Natural killer cell treated with Interleukin-12 subunit alpha and Interleukin-12 subunit beta and Interleukin-15 and Interleukin-18, amount 100 ng/mL, for 72 hours (primary cell): ENCODE measurements at regions not wholly inside any gene's neighbourhood (a gene's known extent, or its start where the extent isn't known, plus 50 kb on each side); places are given as distances from the start of the nearest gene placed in this dataset.
A peak's percentile ranks its signal among the peaks of the same experiment; 100 is the strongest.

ENCODE experiments used
- ATAC-seq, 2 donors: fragments of 150-1000 bp; cut with Tn5 transposase in 1 of 2; sonication (Bioruptor Pico), chemical (Tn5 transposase) in 1 of 2; 2 replicates each; pipeline ENCODE4 v1.10.0; 2021
- DNase-seq: peaks from one replicate; pipeline ENCODE4 v3.0.0; 2022; ENCODE audit warnings: low spot score
- H3K27ac Mint-ChIP-seq, 2 donors: 1 replicate in 1 of 2; 2 replicates in 1 of 2; pipeline ENCODE4 v1.8.0; 2022; ENCODE audit warnings: mixed read lengths in 2 of 2, mild to moderate bottlenecking in 1 of 2, moderate library complexity in 1 of 2
- H3K27me3 Mint-ChIP-seq, 2 donors: 1 replicate in 1 of 2; 2 replicates in 1 of 2; pipeline ENCODE4 v1.8.0; 2022; ENCODE audit warnings: mixed read lengths in 2 of 2
- H3K36me3 Mint-ChIP-seq: one replicate; pipeline ENCODE4 v1.8.0; 2022; ENCODE audit warnings: mixed read lengths
- H3K4me1 Mint-ChIP-seq, 2 donors: 1 replicate in 1 of 2; 2 replicates in 1 of 2; pipeline ENCODE4 v1.8.0; 2022; ENCODE audit warnings: low read depth in 2 of 2, mixed read lengths in 2 of 2, mild to moderate bottlenecking in 1 of 2
- H3K4me3 Mint-ChIP-seq: one replicate; pipeline ENCODE4 v1.8.0; 2022; ENCODE audit warnings: mixed read lengths
- H3K9me3 Mint-ChIP-seq: 2 replicates; pipeline ENCODE4 v1.8.0; 2022; ENCODE audit warnings: mixed read lengths

DNA sequence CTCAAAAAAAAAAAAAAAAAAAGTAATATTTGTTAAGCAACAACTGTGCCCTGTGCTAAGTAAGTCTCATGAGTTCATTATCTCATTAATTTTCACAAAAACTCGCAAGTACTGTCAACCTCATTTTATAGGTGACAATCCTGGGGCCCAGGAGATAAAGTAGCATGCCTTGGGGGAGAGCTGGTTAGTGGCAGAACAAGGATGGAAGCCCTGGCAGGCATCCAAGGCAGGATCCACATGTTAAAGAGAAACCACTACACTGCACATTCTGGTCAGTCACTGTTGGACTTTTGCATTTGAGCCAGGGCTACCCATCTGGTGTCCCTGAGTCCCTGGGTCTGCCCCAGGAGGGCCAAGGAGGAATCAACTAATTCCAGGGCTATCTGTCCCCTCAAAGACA is 54.6 kb downstream of the ZFP36L2 start:
- no peaks in the 10 kb centered on the region for H3K36me3 Mint-ChIP-seq
- no peaks in the 10 kb centered on the region for H3K27me3 Mint-ChIP-seq
- peaks cover 57% of the 10 kb centered on the region in 2 donors for H3K4me1 Mint-ChIP-seq
- ATAC-seq (no peak), DNase-seq (no peak)
- no peak overlapping the region for H3K4me3 Mint-ChIP-seq
- H3K27ac Mint-ChIP-seq, result no peak overlapping the region
- no peaks in the 10 kb centered on the region for H3K9me3 Mint-ChIP-seq

DNA sequence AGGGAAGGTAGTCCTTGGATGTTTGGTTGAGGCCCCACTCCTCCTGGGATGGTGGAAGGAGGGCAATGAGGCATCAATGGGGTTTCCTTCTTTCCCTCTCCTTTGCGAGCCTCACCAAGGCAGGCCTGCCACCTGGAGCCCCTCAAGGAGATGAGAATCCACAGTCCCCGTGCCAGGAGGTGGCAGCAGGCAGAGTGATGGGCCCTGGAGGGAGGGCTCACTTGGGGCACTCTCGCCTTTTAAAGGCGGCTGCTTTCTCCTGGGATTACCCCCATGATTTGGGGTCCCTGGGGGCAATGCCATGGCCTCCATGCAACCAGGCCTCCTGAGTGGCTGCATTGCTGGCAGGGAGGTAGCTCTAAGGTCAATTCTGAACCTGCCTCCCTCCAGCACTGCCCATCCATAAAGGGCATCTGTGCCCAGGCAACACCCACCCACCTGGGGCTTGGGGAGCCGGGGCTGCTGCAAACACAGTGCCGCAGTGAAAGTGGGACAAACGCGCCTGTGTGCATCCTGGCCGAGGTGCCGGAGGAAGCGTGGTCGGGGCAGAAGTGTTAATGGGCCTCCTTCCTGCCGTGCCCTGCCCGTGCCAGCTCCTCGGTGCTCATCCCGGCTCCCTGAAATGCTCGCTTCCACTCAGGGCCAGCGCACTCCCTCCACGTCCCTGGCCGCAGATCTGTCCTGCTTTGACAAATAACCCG is 55.9 kb downstream of the ZFP36L2 start:
- ATAC-seq, result peak in 1 of 2 donors; percentile 7
- Mint-ChIP-seq H3K36me3 (no peaks in the 10 kb centered on the region), H3K27me3 (no peaks in the 10 kb centered on the region), H3K4me3 (peak overlapping the region; percentile 70), H3K9me3 (no peaks in the 10 kb centered on the region), H3K4me1 (peaks cover 54 to 55% of the 10 kb centered on the region in 2 donors), H3K27ac (peak overlapping the region; percentile 29 to 50)
- DNase-seq, result no peak

DNA sequence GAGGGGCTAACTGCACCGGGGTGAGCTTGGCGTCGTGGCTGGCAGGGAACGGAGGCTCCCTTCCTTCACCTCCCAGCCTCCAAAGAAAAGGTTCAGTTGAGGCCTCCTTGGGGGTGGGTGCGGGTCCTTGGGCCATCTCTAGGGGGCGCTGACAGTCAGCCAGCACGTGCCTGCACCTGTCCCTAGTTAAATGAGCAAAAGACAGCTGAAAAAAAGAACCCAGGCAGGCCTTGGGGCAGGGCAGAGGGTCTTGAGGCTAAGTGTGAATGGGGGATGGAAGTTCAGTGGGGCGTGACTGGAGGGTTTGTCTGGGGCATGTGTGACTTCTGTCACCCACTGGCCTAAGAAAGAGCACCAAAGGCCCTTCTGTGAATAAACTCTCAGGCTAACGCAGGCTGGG is 56.4 kb downstream of the ZFP36L2 start:
- DNase-seq (no peak), ATAC-seq (no peak)
- peak overlapping the region; percentile 70 for H3K4me3 Mint-ChIP-seq

DNA sequence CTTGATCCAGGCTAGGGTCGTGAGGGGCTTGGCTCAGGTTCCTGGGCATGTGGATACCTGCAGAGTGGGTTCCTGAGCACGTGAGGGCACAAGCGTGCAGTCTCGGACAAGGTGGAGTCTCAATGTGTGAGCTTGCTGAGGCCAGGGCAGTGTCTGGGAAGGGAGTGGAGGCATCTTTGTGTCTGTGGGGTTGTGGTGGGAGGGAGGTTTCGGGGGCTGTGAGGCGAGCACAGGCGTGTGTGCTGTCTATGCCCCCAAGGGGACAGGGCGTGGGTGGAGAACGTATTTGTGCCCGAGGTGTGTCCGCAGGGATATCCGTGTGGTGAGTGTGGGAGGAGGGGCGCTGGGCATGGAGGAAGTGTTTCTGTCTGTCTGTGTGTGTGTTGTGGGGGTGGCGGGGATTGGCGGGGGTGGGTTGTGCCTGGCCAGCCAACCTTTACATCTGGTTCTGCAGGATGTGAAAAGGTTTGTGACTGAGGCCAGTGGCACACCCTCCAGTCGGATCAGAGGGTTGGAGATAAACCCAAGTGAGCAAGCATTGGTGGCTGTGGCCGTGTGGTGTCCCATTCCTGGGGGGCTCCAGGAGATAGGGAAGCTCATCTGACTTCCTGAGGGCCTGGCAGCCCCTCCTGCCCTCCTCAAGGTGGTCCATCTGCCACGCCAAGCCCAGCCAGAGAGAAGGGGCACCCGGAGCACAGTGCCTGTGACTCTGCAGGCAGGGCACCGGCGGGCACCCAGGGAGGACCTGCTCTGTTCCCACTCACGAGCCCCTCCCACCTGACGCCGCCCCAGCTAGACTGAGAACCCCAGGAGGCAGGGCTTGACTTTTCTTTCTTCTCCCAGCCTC is 57.1 kb downstream of the ZFP36L2 start:
- ATAC-seq, result peak; percentile 37 to 42
- DNase-seq, result no peak
- Mint-ChIP-seq H3K4me3 (peak overlapping the region; percentile 70), H3K9me3 (no peaks in the 10 kb centered on the region), H3K27me3 (no peaks in the 10 kb centered on the region), H3K36me3 (no peaks in the 10 kb centered on the region), H3K27ac (peak overlapping the region; percentile 50 to 70), H3K4me1 (peaks cover 44 to 49% of the 10 kb centered on the region in 2 donors)

More for the DNA sequence above, 56.4 kb downstream of the ZFP36L2 start:
- H3K27ac Mint-ChIP-seq, result peak overlapping the region in 1 of 2 donors; percentile 50
- no peaks in the 10 kb centered on the region for H3K9me3 Mint-ChIP-seq
- H3K27me3 Mint-ChIP-seq, result no peaks in the 10 kb centered on the region
- H3K4me1 Mint-ChIP-seq, result peaks cover 51 to 56% of the 10 kb centered on the region in 2 donors
- no peaks in the 10 kb centered on the region for H3K36me3 Mint-ChIP-seq

DNA sequence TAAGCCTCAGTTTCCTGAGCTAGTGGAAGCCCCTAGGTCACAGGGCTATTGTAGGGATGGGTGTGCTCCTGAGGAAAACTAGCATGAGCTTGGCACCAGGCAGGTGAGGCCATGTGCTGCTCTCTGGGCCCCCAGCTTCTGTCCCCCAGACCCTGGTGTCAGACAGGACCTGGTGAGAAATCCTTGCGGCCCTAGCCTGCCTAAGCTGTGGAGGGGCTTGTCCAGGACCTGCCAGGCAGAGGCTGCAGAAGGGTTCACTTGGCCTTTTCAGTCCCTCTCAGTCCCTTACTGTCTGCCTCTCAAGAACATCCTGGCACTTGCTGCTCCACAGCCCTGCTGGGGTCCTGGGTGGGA is 58.4 kb downstream of the ZFP36L2 start:
- peak overlapping the region; percentile 70 for H3K4me3 Mint-ChIP-seq
- ATAC-seq (no peak), DNase-seq (no peak)
- peak overlapping the region; percentile 50 to 70 for H3K27ac Mint-ChIP-seq
- H3K27me3 Mint-ChIP-seq, result no peaks in the 10 kb centered on the region
- peaks cover 34 to 39% of the 10 kb centered on the region in 2 donors for H3K4me1 Mint-ChIP-seq
- no peaks in the 10 kb centered on the region for H3K9me3 Mint-ChIP-seq
- no peaks in the 10 kb centered on the region for H3K36me3 Mint-ChIP-seq

DNA sequence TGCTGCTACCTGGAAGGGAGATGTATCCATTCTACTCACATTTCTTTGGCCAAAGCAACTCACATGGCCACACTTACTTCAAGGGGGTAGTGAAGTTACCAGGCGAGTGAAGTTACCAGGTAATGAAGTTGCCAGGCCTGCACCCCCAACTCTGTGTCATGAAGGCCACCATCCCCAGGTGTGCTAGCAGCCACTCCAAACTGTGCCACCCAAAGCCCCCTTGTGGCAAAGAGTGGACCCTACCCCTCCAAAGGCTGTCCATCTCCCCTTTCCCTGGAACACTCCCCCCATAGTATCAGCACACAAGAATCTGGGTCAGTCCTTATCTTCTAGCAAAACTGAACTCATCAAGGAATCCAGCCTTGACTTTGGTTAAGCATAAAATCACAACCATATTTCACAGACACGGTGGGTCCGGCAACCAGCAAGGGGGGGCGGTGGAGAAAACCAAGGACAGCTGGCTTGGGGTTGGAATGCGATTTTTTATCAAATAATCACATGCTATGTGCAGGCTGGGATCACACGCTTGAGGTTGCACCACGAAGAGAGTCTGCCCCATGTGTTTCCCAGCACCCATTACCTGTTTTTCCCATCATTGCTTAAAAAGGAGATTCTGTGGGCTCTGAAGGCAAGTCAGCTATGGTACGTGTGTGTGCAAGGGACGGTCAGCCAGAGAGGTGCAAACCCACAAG is 60.9 kb downstream of the ZFP36L2 start:
- Mint-ChIP-seq H3K4me1 (peaks cover 35 to 39% of the 10 kb centered on the region in 2 donors), H3K27me3 (no peaks in the 10 kb centered on the region), H3K27ac (no peak overlapping the region), H3K4me3 (no peak overlapping the region), H3K36me3 (no peaks in the 10 kb centered on the region), H3K9me3 (no peaks in the 10 kb centered on the region)
- DNase-seq (no peak), ATAC-seq (no peak)

DNA sequence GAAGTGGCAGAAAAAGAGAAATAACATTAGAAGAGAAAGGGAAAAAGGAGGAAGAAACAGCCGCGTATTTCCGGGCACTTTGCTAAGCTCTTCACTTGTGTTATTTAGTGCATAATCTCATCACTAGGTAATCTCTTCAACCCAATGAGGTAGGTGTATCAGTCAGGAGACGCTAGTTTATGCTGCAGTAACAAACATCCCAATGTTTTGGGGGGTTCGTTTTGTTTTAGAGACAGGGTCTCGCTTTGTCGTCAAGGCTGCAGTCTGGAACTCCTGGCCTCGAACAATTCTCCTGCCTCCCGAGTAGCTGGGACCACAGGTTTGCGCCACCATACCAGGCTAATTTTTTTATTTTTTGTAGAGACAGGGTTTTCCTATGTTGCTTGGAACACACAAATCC is 61.7 kb downstream of the ZFP36L2 start:
- H3K9me3 Mint-ChIP-seq, result no peaks in the 10 kb centered on the region
- H3K4me1 Mint-ChIP-seq, result peaks cover 36 to 41% of the 10 kb centered on the region in 2 donors
- H3K27me3 Mint-ChIP-seq, result no peaks in the 10 kb centered on the region
- H3K36me3 Mint-ChIP-seq, result no peaks in the 10 kb centered on the region
- ATAC-seq (no peak), DNase-seq (no peak)
- H3K4me3 Mint-ChIP-seq, result no peak overlapping the region
- H3K27ac Mint-ChIP-seq, result no peak overlapping the region

DNA sequence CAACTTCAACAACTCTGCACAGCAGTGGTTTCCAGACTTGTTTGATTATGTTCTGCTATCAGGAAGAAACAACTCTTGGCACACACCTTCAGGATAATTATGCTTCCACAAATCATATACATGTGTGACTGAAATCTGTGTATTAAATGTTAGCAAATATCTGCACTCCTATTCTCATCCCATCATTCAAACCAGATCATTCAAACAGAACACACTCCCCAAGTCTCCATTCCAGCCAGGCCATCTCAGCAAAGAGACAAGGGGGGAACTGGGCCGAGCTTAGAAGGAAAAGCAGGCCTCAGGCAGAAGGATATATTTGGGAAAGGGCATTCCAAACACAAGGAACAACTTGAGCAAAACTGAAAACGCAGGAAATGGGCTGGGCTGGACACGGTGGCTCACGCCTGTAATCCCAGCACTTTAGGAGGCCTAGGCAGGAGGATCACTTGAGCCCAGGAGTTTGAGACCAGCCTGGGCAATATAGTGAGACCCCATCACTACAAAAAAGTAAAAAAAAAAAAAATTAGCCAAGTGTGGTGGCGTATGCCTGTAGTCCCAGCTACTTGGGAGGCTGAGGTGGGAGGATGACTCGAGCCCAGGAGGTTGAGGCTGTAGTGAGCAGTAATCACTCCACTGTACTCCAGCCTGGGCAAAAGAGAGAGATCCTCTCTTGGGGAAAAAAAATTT is 62.7 kb downstream of the ZFP36L2 start:
- DNase-seq, result no peak
- Mint-ChIP-seq H3K27me3 (no peaks in the 10 kb centered on the region), H3K27ac (no peak overlapping the region), H3K9me3 (no peaks in the 10 kb centered on the region), H3K36me3 (no peaks in the 10 kb centered on the region), H3K4me1 (peaks cover 35 to 39% of the 10 kb centered on the region in 2 donors), H3K4me3 (no peak overlapping the region)
- no peak for ATAC-seq

DNA sequence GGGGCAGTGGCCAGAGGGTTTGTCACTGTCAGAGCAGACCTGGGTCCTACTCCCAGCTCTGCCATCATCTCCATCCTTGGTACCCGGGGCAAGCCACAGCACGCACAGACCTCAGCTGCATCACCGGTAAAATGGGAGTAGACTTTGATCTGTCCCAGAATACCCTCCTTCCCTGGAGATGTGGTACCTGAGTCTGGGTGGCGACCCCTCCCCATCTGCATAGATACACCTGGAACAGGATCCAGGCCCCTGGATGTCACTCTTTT is 64.0 kb downstream of the ZFP36L2 start:
- DNase-seq (no peak), ATAC-seq (no peak)
- Mint-ChIP-seq H3K27me3 (no peaks in the 10 kb centered on the region), H3K27ac (no peak overlapping the region), H3K9me3 (no peaks in the 10 kb centered on the region), H3K4me1 (peaks cover 34 to 39% of the 10 kb centered on the region in 2 donors), H3K4me3 (no peak overlapping the region), H3K36me3 (no peaks in the 10 kb centered on the region)

DNA sequence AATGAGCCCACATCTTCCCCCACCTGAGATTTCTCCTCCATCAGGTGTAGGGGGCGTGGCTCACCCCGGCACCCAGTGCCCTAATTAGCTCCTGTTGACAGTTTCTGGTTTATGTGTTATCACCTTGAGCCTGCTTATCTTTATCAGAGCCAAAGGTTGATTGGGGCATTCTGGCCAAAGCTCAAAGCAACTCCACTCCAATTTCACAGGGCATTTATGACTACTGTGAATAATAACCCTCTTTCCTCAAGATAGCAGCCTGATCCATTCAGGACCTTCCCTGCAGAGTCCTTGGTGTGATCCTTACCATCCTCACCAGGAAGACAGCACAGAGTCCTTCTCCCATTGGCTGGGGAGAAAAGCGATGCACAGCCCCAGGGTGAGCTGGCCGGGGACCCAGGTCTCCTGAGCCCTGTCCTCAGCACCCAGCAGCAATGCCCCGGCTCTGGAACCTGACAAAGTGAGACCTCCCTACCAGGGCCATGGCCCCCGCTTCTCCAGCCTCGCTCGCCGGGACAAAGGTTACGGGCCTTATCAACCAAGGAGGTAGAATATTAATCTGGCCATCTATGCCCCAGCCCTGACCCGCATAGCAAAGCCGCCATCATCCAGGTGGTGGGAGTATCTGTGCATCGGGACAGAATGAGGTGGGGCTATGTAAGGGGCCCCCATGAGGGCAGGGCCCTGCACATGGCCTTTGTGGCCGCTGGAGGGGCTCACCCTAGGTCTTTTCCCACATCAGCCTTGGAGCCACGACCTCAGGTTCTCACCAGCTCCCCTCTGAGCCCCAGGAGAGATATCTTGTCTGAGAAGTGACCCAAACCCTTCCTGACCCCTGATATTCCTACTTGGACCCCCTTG is 64.5 kb downstream of the ZFP36L2 start:
- Mint-ChIP-seq H3K4me3 (no peak overlapping the region), H3K36me3 (no peaks in the 10 kb centered on the region), H3K27ac (peak overlapping the region; percentile 41 to 70), H3K9me3 (no peaks in the 10 kb centered on the region), H3K27me3 (no peaks in the 10 kb centered on the region), H3K4me1 (peaks cover 34 to 39% of the 10 kb centered on the region in 2 donors)
- DNase-seq, result no peak
- no peak for ATAC-seq

DNA sequence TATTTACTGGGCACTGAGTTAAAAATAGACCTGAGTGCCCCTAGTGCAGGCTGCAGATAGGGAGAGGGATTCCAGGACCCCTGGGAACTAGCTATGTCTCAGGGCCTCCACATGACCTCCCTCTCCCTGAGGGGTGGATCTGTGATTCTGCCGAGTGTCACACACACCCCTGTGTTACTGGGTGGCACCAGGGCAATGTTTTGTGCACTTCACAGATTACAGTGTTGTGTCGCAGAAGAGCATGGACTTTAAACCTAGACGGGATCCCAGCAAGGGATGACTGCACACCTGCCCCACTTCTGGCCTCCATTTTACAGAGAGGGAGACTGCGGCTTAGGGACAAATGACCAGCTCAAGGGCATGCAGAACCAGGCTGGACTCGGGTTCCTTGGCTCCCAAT is 65.6 kb downstream of the ZFP36L2 start:
- ATAC-seq (no peak), DNase-seq (no peak)
- peak overlapping the region in 1 of 2 donors; percentile 99 for H3K27ac Mint-ChIP-seq
- peaks cover 34 to 41% of the 10 kb centered on the region in 2 donors for H3K4me1 Mint-ChIP-seq
- no peaks in the 10 kb centered on the region for H3K27me3 Mint-ChIP-seq
- no peak overlapping the region for H3K4me3 Mint-ChIP-seq
- H3K36me3 Mint-ChIP-seq, result no peaks in the 10 kb centered on the region
- H3K9me3 Mint-ChIP-seq, result no peaks in the 10 kb centered on the region

DNA sequence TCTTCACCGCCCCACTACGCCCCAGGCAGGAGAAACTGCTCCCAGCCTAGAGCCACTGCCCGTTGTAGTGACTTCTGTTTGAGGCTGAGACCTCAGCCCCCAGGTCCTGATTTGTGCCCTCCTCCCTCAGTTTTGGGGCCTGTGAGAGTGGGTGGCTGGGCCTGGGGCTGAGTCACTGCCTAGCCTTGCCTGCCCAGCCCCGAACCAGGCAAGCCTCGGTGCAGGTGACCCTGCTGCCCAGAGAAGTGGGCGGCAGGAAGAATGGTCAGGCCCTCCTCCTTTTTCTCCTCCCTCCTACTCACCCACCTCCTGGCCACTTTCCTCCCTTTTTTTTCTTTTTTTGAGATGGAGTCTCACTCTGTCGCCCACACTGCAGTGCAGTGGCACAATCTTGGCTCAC is 66.6 kb downstream of the ZFP36L2 start:
- Mint-ChIP-seq H3K27me3 (no peaks in the 10 kb centered on the region), H3K4me3 (peak overlapping the region; percentile 89), H3K4me1 (peaks cover 29 to 34% of the 10 kb centered on the region in 2 donors), H3K9me3 (no peaks in the 10 kb centered on the region), H3K36me3 (no peaks in the 10 kb centered on the region), H3K27ac (peak overlapping the region; percentile 99)
- ATAC-seq (no peak), DNase-seq (no peak)
